ENCODE measurements at regions not wholly inside any gene's neighbourhood (a gene's known extent, or its start where the extent isn't known, plus 50 kb on each side); places are given as distances from the start of the nearest gene placed in this dataset.

GRCh38 chr11:105268404-105269062 is 129.0 kb upstream of the CARD18 start:
- TF ChIP-seq, protein P1, sequence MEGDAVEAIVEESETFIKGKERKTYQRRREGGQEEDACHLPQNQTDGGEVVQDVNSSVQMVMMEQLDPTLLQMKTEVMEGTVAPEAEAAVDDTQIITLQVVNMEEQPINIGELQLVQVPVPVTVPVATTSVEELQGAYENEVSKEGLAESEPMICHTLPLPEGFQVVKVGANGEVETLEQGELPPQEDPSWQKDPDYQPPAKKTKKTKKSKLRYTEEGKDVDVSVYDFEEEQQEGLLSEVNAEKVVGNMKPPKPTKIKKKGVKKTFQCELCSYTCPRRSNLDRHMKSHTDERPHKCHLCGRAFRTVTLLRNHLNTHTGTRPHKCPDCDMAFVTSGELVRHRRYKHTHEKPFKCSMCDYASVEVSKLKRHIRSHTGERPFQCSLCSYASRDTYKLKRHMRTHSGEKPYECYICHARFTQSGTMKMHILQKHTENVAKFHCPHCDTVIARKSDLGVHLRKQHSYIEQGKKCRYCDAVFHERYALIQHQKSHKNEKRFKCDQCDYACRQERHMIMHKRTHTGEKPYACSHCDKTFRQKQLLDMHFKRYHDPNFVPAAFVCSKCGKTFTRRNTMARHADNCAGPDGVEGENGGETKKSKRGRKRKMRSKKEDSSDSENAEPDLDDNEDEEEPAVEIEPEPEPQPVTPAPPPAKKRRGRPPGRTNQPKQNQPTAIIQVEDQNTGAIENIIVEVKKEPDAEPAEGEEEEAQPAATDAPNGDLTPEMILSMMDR (IDR thresholded peaks at IDR 0.05; ENCODE audit: low read depth, low read length, missing control alignments): no peak
- DNase-seq (ENCODE audit: extremely low read depth, low read depth): no peak
- H3K4me3 ChIP-seq (replicated peaks; ENCODE audit: low read depth, low read length): no peak overlapping the region

DNA sequence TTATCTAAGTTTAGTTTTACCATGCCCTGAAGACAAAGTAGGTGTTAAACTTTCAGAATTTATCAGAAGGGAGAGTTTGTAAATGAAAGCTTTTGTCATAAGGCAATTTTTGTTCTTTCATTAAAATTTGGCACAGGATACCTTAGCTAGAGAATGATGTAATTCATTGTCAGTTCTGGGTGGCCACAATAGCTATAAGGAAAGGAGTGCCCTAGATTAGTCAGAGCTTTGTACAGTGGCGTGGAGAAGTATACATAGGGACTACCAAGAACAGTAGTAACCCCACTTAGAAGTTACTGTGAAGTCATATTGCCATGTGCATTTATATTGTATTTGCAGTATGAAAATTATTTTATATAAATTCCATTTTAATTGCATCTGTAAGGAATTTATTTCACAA is 126.3 kb upstream of the CARD18 start:
- TF ChIP-seq, protein P1 (IDR thresholded peaks at IDR 0.05; ENCODE audit: low read depth, low read length, missing control alignments): no peak
- no peak for DNase-seq (ENCODE audit: extremely low read depth, low read depth)
- no peak overlapping the region for H3K4me3 ChIP-seq (replicated peaks; ENCODE audit: low read depth, low read length)

- H3K4me3 ChIP-seq (replicated peaks; ENCODE audit: low read depth, low read length): no peak overlapping the region
- DNase-seq (ENCODE audit: extremely low read depth, low read depth): no peak
- TF ChIP-seq, protein P1 (IDR thresholded peaks at IDR 0.05; ENCODE audit: low read depth, low read length, missing control alignments): no peak
Observed at GRCh38 chr11:105260976-105261375, 121.4 kb upstream of the CARD18 start.

DNA sequence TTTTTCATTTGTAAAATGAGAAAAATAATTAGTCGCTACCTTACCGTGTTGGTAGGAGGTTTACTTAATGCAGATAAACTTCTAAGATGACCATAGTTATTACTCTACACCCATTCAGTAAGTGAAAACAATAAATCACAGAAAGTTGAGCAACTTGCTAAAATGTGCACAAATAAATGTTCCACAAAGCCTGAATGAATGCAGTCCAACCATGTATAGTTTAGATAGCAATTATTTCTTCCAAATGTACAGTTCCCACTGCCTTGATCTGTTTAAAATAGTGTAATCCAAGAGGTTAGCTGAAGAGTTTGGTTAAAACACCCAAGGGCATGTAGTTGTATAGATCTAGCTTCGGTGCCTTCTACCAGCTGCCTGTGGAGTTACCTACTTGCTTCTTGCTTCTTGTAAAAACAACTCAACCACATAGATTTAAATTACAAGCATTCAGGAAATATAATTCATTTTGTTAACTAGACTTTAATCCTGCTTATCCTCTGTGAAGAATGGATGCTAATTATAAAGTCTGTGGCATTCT is 106.3 kb upstream of the CARD18 start:
- TF ChIP-seq, protein P1 (IDR thresholded peaks at IDR 0.05; ENCODE audit: low read depth, low read length, missing control alignments): no peak
- H3K4me3 ChIP-seq (replicated peaks; ENCODE audit: low read depth, low read length): no peak overlapping the region
- DNase-seq (ENCODE audit: extremely low read depth, low read depth): no peak

- TF ChIP-seq, protein P1 (IDR thresholded peaks at IDR 0.05; ENCODE audit: low read depth, low read length, missing control alignments): no peak
- DNase-seq (ENCODE audit: extremely low read depth, low read depth): peak; percentile 89
- no peak overlapping the region for H3K4me3 ChIP-seq (replicated peaks; ENCODE audit: low read depth, low read length)
Observed at GRCh38 chr11:105244160-105244825, 104.7 kb upstream of the CARD18 start.

DNA sequence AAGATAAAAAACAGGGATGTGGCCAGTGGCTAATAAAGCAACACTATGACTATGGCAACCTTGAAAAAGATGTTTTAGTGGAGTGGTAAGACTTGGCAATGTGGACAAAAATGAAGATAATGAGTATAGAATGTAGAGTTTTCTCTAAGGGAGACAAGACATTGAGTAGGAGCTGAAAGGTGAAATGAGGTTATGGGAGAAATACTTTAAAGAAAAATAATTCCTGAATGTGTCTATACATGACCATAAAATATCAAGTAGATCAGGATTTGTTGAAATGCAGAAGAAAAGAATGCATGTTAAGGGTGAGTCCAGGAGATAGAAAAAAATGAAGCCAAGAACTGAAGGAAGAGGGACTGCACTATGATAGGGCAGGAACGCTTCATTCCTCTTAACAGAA is 101.6 kb upstream of the CARD18 start:
- TF ChIP-seq, protein P1 (IDR thresholded peaks at IDR 0.05; ENCODE audit: low read depth, low read length, missing control alignments): no peak
- H3K4me3 ChIP-seq (replicated peaks; ENCODE audit: low read depth, low read length): no peak overlapping the region
- DNase-seq (ENCODE audit: extremely low read depth, low read depth): no peak

All from HFF-Myc (cell line).